ENCODE measurements at regions not wholly inside any gene's neighbourhood (a gene's known extent, or its start where the extent isn't known, plus 50 kb on each side); places are given as distances from the start of the nearest gene placed in this dataset.

- DNase-seq (ENCODE audit: low read depth), result peak; percentile 59
- no peak for TF ChIP-seq CTCF (conservative IDR thresholded peaks at IDR 0.05; ENCODE audit: low read depth, low read length)
- H3K4me3 ChIP-seq (ENCODE audit: low read length), result no peak overlapping the region
Measured at GRCh38 chr3:86815880-86816279, 175.1 kb downstream of the VGLL3 start.

GRCh38 chr3:86814918-86815655 lies 175.9 kb downstream of the VGLL3 start:
- no peak overlapping the region for H3K4me3 ChIP-seq (ENCODE audit: low read length)
- TF ChIP-seq CTCF (conservative IDR thresholded peaks at IDR 0.05; ENCODE audit: low read depth, low read length), result no peak
- DNase-seq (ENCODE audit: low read depth), result no peak

- DNase-seq (ENCODE audit: low read depth), result no peak
- TF ChIP-seq CTCF (conservative IDR thresholded peaks at IDR 0.05; ENCODE audit: low read depth, low read length), result no peak
Measured at GRCh38 chr3:86814321-86814720, 176.6 kb downstream of the VGLL3 start.

GRCh38 chr3:86801921-86802320 lies 189.0 kb downstream of the VGLL3 start:
- no peak for DNase-seq (ENCODE audit: low read depth)

More at GRCh38 chr3:86814321-86814720, 176.6 kb downstream of the VGLL3 start:
- no peak overlapping the region for H3K4me3 ChIP-seq (ENCODE audit: low read length)

GRCh38 chr3:86801066-86801465 lies 189.9 kb downstream of the VGLL3 start:
- DNase-seq (ENCODE audit: low read depth), result no peak
- no peak for TF ChIP-seq CTCF (conservative IDR thresholded peaks at IDR 0.05; ENCODE audit: low read depth, low read length)
- no peak overlapping the region for H3K4me3 ChIP-seq (ENCODE audit: low read length)

More at GRCh38 chr3:86801921-86802320, 189.0 kb downstream of the VGLL3 start:
- no peak overlapping the region for H3K4me3 ChIP-seq (ENCODE audit: low read length)
- TF ChIP-seq CTCF (conservative IDR thresholded peaks at IDR 0.05; ENCODE audit: low read depth, low read length), result no peak

GRCh38 chr3:86800116-86800515 lies 190.8 kb downstream of the VGLL3 start:
- no peak for DNase-seq (ENCODE audit: low read depth)
- H3K4me3 ChIP-seq (ENCODE audit: low read length), result no peak overlapping the region
- TF ChIP-seq CTCF (conservative IDR thresholded peaks at IDR 0.05; ENCODE audit: low read depth, low read length), result no peak

- H3K4me3 ChIP-seq (ENCODE audit: low read length), result no peak overlapping the region
- TF ChIP-seq CTCF (conservative IDR thresholded peaks at IDR 0.05; ENCODE audit: low read depth, low read length), result no peak
- DNase-seq (ENCODE audit: low read depth), result no peak
Measured at GRCh38 chr3:86797946-86798345, 193.0 kb downstream of the VGLL3 start.

All from retinal pigment epithelial cell (primary cell).